Fibroblast of skin of back (primary cell): ENCODE measurements at regions not wholly inside any gene's neighbourhood (a gene's known extent, or its start where the extent isn't known, plus 50 kb on each side); places are given as distances from the start of the nearest gene placed in this dataset.
A peak's percentile ranks its signal among the peaks of the same experiment; 100 is the strongest.

Experiments used
- DNase-seq: peaks from one replicate; pipeline ENCODE4 v3.0.0-alpha.2; 2013

DNA sequence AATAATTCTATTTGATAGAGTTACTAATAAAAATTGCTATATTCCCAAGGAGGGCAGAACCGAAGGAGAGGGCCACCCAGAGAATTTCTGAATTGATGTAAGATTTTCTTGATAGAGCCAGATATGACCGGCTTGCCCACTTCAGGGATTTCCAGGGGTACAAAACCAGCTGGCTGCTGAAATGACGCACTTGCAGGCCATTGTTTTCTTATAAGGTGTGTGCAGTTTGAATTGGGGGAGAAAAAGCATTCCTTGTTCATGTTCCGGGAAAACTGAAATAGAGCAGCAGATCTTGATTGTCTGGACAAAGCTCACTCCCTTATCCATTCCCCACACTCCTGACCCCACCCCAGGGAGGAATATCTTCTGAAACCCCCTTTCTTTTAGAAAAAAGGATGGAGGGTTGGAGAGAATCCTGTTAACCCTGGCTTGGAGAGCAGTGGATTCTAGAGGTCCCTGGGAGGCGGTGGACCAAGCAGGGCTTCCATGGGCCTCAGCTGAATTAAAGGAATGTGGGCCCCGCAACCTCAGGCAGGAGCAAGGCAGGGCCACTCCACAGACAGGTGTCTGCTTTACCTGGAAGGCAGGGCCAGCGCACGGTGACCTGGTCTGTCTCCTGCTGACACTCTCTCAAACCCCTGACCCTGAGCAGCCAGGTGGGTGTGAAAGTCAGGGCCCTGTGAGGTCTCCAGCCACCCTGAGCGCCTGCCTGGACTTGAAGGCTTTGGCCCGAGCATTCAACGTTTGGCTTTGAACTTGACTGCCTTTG lies 96.4 kb downstream of the TMEM170B start:
- no peak for DNase-seq

- no peak for DNase-seq
Measured at GRCh38 chr6:11634948-11635347, 97.4 kb downstream of the TMEM170B start.

- DNase-seq = no peak
Measured at GRCh38 chr6:11636121-11636520, 98.6 kb downstream of the TMEM170B start.

- DNase-seq = no peak
Measured at GRCh38 chr6:11637266-11637665, 99.7 kb downstream of the TMEM170B start.

- DNase-seq = no peak
Measured at GRCh38 chr6:11639376-11640235, 102.1 kb downstream of the TMEM170B start.

DNA sequence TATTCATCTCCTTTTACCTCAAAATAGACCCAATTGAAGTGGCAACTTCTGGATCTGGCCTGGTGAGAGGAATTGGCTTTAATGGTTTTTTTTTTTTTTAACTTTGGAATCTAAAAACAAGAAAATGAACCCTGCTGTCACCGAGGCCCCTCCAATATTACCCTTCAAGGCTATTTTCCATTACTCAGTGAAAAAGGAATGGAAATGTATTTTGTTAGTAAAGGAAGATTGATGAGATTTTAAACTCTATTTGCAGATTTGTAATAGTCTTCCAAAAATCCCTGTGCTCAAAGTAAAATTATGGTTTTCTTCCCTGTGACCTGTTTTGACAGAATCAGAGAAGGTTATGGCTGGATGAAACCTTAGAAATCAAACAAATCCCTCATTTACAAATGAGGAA lies 102.9 kb downstream of the TMEM170B start:
- DNase-seq = no peak

DNA sequence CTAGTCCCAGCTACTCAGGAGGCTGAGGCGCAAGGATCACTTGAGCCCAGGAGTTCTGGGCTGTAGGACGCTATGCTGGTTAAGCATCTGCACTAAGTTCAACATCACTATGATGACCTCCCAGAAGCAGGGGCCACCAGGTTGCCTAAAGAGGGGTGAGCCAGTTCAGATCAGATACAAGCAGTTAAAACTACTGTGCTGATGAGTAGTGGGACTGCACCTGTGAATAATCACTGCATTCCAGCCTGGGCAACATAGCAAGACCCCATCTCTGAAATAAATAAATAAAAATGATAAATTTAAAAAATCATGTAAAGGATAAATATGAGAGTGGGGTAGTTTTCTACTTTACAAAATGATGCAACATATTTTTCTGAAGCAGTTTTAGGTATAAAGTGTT lies 106.5 kb downstream of the TMEM170B start:
- no peak for DNase-seq

DNA sequence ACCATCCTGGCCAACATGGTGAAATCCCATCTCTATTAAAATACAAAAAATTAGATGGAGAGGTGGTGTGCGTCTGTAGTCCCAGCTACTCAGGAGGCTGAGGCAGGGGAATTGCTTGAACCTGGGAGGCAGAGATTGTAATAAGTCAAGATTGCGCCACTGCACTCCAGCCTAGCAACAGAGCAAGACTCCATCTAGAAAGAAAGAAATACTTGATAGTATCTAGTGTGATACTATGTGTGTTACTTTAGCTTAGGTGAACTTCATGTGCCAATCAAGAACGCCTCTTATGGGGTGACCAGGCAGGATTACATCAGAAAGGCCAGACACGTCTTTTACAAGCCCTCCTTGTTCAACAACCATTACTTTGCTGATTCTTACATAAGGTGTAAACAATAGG lies 107.1 kb downstream of the TMEM170B start:
- DNase-seq = no peak

DNA sequence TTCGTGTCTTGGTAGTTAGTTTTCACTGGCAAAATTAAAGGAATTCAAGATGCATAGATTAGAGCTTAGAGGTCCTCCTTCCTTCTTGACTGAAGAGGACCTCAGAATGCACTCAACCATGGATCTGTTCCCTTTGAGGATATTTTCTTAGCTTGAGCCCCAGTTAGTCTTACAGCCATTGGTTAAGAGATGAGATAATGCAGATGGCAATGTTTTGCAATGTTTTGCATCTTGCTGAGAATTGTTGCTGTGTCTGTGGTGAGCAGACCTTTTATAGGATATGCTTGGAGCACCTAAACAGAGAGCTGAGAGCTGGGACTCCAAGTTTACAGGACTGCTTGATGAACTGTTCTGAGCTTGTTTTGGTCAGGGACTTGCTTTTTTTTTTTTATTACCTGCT lies 107.5 kb downstream of the TMEM170B start:
- peak; percentile 23 for DNase-seq

- no peak for DNase-seq
Measured at GRCh38 chr6:11648436-11648775, 110.9 kb downstream of the TMEM170B start.

GRCh38 chr6:11648889-11649288 lies 111.3 kb downstream of the TMEM170B start:
- DNase-seq = no peak

- DNase-seq = peak; percentile 95
Measured at GRCh38 chr6:11650025-11650696, 112.6 kb downstream of the TMEM170B start.

DNA sequence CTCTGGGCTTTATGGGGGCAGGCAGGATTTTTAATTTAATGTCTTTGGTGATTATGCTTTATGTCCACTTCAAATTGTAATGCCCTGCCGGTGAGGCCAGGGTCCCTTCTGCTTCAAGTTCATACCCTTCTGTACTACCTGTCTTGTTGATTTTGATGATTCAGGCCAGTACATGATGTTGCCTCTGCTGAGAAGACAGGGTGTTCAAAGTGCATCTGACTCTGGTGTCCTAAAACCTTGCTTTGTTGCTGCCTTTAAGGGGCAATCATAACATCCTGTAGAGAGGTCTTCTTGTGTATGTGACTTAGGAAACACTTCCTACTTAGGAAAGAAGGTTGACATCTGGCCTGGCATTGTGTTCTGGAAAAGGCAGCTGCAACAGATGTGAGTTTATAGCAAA lies 113.2 kb downstream of the TMEM170B start:
- no peak for DNase-seq

DNA sequence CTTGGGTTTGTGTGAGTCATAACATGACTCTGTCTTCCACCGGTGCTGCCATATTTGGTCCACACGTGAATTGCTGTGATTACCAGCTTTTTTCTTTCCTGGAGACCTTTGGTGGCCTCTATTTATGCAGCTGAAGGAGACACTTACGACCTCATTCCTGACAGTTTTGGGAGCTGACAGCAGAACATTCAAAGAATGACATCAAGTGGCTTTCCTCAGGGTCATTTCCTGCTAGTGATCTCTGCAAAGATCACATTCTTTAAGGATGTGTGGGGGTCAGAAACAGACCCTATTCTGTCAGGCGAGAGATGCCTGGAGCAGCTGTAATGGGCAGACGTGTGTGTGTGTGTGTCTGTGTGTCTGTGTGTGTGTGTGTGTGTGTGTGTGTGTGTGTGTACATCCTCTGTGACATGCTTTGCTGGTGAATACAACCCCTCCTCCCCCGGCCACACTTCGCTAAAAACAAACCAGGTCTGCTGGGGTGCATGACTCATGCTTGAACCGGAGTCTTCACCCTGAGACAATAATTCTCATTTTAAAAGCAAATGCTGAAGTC lies 115.6 kb downstream of the TMEM170B start:
- DNase-seq = peak; percentile 97

DNA sequence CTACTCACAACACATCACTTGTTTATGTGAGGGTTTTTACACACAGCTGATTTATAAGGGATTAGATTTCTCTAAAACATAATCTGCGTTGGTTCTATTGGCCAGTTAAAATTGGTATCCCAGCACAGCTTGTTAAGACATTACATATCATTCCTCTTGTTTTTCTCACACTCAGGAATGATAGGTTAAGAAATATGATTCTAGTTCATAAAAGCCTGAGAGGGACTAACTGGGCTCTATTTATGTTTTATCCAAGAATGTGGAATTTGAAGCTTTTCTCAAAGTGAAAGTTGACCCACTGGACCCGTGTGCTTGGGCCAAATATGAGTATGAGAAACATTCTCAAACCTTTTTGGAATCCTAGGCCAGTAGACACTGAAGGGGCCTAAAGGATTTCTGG lies 117.3 kb downstream of the TMEM170B start:
- peak; percentile 85 for DNase-seq

- no peak for DNase-seq
Measured at GRCh38 chr6:11656491-11656890, 118.9 kb downstream of the TMEM170B start.

GRCh38 chr6:11659757-11660156 lies 118.8 kb downstream of the ADTRP start:
- DNase-seq = no peak

DNA sequence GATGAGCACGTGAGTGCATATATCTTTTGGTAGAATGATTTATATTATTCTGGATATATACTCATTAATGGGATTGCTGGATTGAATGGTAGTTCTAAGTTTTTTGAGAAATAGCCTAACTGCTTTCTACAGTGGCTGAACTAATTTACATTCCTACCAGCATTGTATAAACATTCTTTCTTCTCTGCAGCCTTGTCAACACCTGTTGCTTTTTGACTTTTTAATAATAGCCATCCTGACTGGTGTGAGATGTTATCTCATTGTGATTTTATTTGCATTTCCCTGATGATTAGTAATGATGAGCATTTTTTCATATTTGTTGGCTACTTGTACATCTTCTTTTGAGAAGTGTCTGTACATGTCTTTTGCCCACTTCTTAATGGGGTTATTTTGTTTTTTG lies 116.3 kb downstream of the ADTRP start:
- DNase-seq = no peak

DNA sequence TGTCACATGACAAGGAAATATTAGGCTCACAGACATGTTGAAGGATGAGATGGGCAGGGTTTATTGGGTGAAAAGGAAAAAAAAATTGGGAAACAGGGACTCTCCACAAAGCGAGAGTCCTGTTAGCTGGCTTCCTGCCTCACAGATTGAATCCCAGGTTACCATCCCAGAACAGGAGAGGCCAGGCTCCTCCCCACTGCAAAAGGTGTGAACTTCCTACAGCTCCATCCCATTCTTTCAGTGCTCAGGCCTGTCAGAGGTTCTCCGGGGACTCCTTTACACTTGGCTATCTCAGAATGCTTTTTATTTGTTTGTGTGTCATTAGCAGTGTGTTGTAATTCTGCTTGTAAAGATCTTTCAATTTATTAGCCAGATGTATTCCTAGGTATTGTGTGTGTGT lies 115.1 kb downstream of the ADTRP start:
- DNase-seq = no peak
